OCI-LY1 (cell line): ENCODE measurements at regions not wholly inside any gene's neighbourhood (a gene's known extent, or its start where the extent isn't known, plus 50 kb on each side); places are given as distances from the start of the nearest gene placed in this dataset.

ENCODE experiments used
- CTCF ChIP-seq: fragments of 200-600 bp; sonication (generic), shearing (Covaris generic); IDR thresholded peaks from 2 replicates; pipeline ENCODE4 v1.5.1; 2017; ENCODE audit warnings: mild to moderate bottlenecking, antibody characterized with exemption, low read length, moderate library complexity, mixed read lengths
- EZH2 ChIP-seq: fragments of 200-600 bp; sonication (generic), shearing (Covaris generic); IDR thresholded peaks from 2 replicates; pipeline ENCODE4 v1.8.0; 2017; ENCODE audit warnings: borderline replicate concordance, mixed run types, mild to moderate bottlenecking, antibody characterized with exemption, low read length, moderate library complexity, mixed read lengths

- TF ChIP-seq CTCF: no peak
- TF ChIP-seq EZH2: no peak
Measured at GRCh38 chr1:200346700-200347099, 63.1 kb downstream of the ZNF281 start.
